Natural killer cell (primary cell): ENCODE measurements at regions not wholly inside any gene's neighbourhood (a gene's known extent, or its start where the extent isn't known, plus 50 kb on each side); places are given as distances from the start of the nearest gene placed in this dataset.

Source experiments
- ATAC-seq, 3 donors: fragments of 150-1000 bp in 2 of 3; fragments of 200-7000 bp in 1 of 3; cut with Tn5 transposase; 1 replicate in 1 of 3; 2 replicates in 2 of 3; pipeline ENCODE4 v1.10.0; 2021; ENCODE audit warnings: mild to moderate bottlenecking in 2 of 3, moderate library complexity in 2 of 3
- DNase-seq, 2 donors: peaks; one replicate each; pipeline versions ENCODE4 v3.0.0 to v3.0.0-alpha.2; 2013 to 2021; ENCODE audit warnings: mixed read lengths in 1 of 2
- H3K27ac ChIP-seq: one replicate; pipeline ENCODE4 v1.5.1; 2013; ENCODE audit warnings: mild to moderate bottlenecking, low read length
- H3K27me3 ChIP-seq: one replicate; pipeline ENCODE4 v1.6.1; 2013; ENCODE audit warnings: low read length; ENCODE audit not compliant: control insufficient read depth, insufficient read depth
- H3K36me3 ChIP-seq: one replicate; pipeline ENCODE4 v1.6.1; 2013; ENCODE audit warnings: low read length; ENCODE audit not compliant: control insufficient read depth, insufficient read depth
- H3K4me1 ChIP-seq: one replicate; pipeline ENCODE4 v1.6.1; 2013; ENCODE audit warnings: low read length; ENCODE audit not compliant: control insufficient read depth, insufficient read depth
- H3K4me3 ChIP-seq: one replicate; pipeline ENCODE4 v1.5.1; 2013; ENCODE audit warnings: low read length
- H3K9me3 ChIP-seq: one replicate; pipeline ENCODE4 v1.6.1; 2013; ENCODE audit warnings: low read length; ENCODE audit not compliant: control insufficient read depth, insufficient read depth
- H3K27ac Mint-ChIP-seq, 2 donors: one replicate each; pipeline ENCODE4 v1.8.0; 2022; ENCODE audit warnings: mild to moderate bottlenecking in 2 of 2, mixed read lengths in 2 of 2, moderate library complexity in 1 of 2
- H3K27me3 Mint-ChIP-seq, 2 donors: one replicate each; pipeline ENCODE4 v1.8.0; 2022; ENCODE audit warnings: low read depth in 2 of 2, mixed read lengths in 2 of 2
- H3K36me3 Mint-ChIP-seq: one replicate; pipeline ENCODE4 v1.8.0; 2022; ENCODE audit warnings: mixed read lengths
- H3K4me1 Mint-ChIP-seq, 2 donors: one replicate each; pipeline ENCODE4 v1.8.0; 2022; ENCODE audit warnings: mixed read lengths in 2 of 2
- H3K4me3 Mint-ChIP-seq: one replicate; pipeline ENCODE4 v1.8.0; 2022; ENCODE audit warnings: mild to moderate bottlenecking, moderate library complexity, mixed read lengths
- H3K9me3 Mint-ChIP-seq, 2 donors: one replicate each; pipeline ENCODE4 v1.8.0; 2022; ENCODE audit warnings: mixed read lengths in 2 of 2
- WGBS: methylation state at CpG from one replicate; pipeline ENCODE4 v1.1.7; 2013; ENCODE audit warnings: missing lambda C conversion rate; ENCODE audit not compliant: insufficient coverage; 5-methylcytosine and 5-hydroxymethylcytosine counted together
- intact Hi-C: fragments of 100-400 bp; cut with micrococcal nuclease; formaldehyde crosslinking; loops from one replicate; pipeline ENCODE4 v1.14.2; 2022
- TF ChIP-seq, protein P1 (sequence below): fragments of 200-600 bp; IDR thresholded peaks from one replicate; pipeline ENCODE4 v1.8.0; 2022; ENCODE audit warnings: antibody characterized with exemption

- no peak overlapping the region for H3K4me3 Mint-ChIP-seq
- DNase-seq (no peak), ATAC-seq (no peak)
- Histone ChIP-seq H3K36me3 (no peaks in the 10 kb centered on the region), H3K4me1 (no peaks in the 10 kb centered on the region), H3K27me3 (no peaks in the 10 kb centered on the region), H3K9me3 (no peaks in the 10 kb centered on the region), H3K4me3 (no peak overlapping the region), H3K27ac (no peak overlapping the region)
- no peaks in the 10 kb centered on the region for H3K4me1 Mint-ChIP-seq
- peaks cover 0 to 5% of the 10 kb centered on the region in 2 donors for H3K27me3 Mint-ChIP-seq
- no peak overlapping the region for H3K27ac Mint-ChIP-seq
- TF ChIP-seq, protein P1, sequence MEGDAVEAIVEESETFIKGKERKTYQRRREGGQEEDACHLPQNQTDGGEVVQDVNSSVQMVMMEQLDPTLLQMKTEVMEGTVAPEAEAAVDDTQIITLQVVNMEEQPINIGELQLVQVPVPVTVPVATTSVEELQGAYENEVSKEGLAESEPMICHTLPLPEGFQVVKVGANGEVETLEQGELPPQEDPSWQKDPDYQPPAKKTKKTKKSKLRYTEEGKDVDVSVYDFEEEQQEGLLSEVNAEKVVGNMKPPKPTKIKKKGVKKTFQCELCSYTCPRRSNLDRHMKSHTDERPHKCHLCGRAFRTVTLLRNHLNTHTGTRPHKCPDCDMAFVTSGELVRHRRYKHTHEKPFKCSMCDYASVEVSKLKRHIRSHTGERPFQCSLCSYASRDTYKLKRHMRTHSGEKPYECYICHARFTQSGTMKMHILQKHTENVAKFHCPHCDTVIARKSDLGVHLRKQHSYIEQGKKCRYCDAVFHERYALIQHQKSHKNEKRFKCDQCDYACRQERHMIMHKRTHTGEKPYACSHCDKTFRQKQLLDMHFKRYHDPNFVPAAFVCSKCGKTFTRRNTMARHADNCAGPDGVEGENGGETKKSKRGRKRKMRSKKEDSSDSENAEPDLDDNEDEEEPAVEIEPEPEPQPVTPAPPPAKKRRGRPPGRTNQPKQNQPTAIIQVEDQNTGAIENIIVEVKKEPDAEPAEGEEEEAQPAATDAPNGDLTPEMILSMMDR = no peak
- 63% methylated on average over 1 of the region's 1 CpG for WGBS
- H3K9me3 Mint-ChIP-seq = no peaks in the 10 kb centered on the region
- H3K36me3 Mint-ChIP-seq = no peaks in the 10 kb centered on the region
- intact Hi-C loops = no loop called here
These were observed 70.1 kb downstream of the FAM181B start for GRCh38 chr11:82663535-82663934.

DNA sequence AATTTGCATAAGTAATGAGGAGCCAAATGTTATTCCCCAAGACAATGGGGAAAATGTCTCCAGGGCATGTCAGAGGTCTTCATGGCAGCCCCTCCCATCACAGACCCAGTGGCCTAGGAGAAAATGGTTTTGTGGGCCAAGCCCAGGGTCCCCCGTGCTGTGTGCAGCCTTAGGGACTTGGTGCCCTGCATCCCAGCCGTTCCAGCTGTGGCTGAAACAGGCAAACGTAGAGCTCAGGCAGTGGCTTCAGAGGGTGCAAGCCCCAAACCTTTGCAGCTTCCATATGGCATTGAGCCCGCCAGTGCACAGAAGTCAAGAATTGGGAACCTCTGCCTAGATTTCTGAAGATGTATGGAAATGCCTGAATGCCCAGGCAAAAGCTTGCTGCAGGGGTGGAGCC, 79.9 kb downstream of the FAM181B start:
- H3K4me1 ChIP-seq = no peaks in the 10 kb centered on the region
- TF ChIP-seq, protein P1 = no peak
- intact Hi-C loops = no loop called here
- no peaks in the 10 kb centered on the region for H3K9me3 ChIP-seq
- H3K36me3 ChIP-seq = no peaks in the 10 kb centered on the region
- Mint-ChIP-seq H3K27me3 (no peaks in the 10 kb centered on the region), H3K27ac (no peak overlapping the region), H3K4me3 (no peak overlapping the region), H3K4me1 (no peaks in the 10 kb centered on the region), H3K9me3 (peaks cover 4% of the 10 kb centered on the region in 2 donors), H3K36me3 (no peaks in the 10 kb centered on the region)
- H3K4me3 ChIP-seq = no peak overlapping the region
- H3K27ac ChIP-seq = no peak overlapping the region
- 73% methylated on average over 4 of the region's 4 CpGs for WGBS
- DNase-seq (no peak), ATAC-seq (no peak)
- no peaks in the 10 kb centered on the region for H3K27me3 ChIP-seq

DNA sequence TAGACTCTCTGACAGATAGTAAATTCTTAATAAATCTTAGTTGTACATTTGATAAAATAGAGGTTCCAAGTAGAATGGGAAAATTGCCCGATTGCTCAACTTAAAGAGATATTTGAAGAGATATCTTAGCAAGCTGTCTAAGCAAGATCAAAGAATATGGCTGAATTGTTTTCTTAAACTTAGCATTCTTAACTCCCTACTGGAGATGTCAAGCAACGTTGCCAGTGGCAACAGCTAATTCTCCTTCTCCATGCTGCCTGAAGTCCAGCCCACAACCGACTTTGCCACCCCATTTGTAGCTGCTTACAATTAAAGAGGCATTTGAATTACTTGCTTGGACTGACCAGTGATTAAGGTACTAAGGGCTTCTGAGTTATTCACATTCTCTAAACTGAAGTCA, 94.4 kb downstream of the FAM181B start:
- intact Hi-C loops = no loop called here
- WGBS = 70% methylated on average over 3 of the region's 3 CpGs
- TF ChIP-seq, protein P1 = no peak
- Histone ChIP-seq H3K4me3 (no peak overlapping the region), H3K36me3 (no peaks in the 10 kb centered on the region), H3K4me1 (no peaks in the 10 kb centered on the region), H3K27me3 (no peaks in the 10 kb centered on the region), H3K9me3 (no peaks in the 10 kb centered on the region), H3K27ac (no peak overlapping the region)
- H3K4me1 Mint-ChIP-seq = no peaks in the 10 kb centered on the region
- ATAC-seq (no peak), DNase-seq (no peak)
- H3K9me3 Mint-ChIP-seq = peaks cover 3 to 5% of the 10 kb centered on the region in 2 donors
- no peak overlapping the region for H3K4me3 Mint-ChIP-seq
- no peak overlapping the region for H3K27ac Mint-ChIP-seq
- H3K36me3 Mint-ChIP-seq = peaks cover 7% of the 10 kb centered on the region
- no peaks in the 10 kb centered on the region for H3K27me3 Mint-ChIP-seq

DNA sequence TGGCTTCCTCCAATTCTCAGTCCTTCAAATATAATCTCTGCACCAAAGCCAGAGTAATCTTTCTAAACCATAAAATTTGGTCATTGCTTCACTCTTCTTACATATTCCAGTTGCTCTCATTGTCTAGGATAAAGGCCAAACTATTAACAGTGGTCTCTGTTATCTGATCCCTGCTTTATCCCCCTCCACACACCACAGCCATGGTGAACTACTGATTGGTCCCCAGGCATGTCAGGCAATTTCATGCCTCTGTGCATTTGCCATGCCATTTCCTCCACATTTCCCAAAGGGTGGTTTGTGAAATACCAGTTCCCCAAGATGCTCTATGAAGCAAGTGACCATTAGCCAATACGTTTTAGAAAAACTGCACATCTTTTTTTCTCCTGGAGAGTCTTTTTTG, 97.0 kb downstream of the FAM181B start:
- ATAC-seq (no peak), DNase-seq (no peak)
- Mint-ChIP-seq H3K27me3 (no peaks in the 10 kb centered on the region), H3K4me3 (no peak overlapping the region), H3K4me1 (no peaks in the 10 kb centered on the region), H3K36me3 (peaks cover 7% of the 10 kb centered on the region), H3K27ac (no peak overlapping the region), H3K9me3 (peaks cover 3 to 5% of the 10 kb centered on the region in 2 donors)
- intact Hi-C loops = no loop called here
- TF ChIP-seq, protein P1 = no peak
- Histone ChIP-seq H3K9me3 (no peaks in the 10 kb centered on the region), H3K36me3 (no peaks in the 10 kb centered on the region), H3K27me3 (no peaks in the 10 kb centered on the region), H3K27ac (no peak overlapping the region), H3K4me1 (no peaks in the 10 kb centered on the region), H3K4me3 (no peak overlapping the region)
- WGBS = no CpG with 5 or more reads among the region's 1 CpG
